ENCODE measurements at regions not wholly inside any gene's neighbourhood (a gene's known extent, or its start where the extent isn't known, plus 50 kb on each side); places are given as distances from the start of the nearest gene placed in this dataset.

DNA sequence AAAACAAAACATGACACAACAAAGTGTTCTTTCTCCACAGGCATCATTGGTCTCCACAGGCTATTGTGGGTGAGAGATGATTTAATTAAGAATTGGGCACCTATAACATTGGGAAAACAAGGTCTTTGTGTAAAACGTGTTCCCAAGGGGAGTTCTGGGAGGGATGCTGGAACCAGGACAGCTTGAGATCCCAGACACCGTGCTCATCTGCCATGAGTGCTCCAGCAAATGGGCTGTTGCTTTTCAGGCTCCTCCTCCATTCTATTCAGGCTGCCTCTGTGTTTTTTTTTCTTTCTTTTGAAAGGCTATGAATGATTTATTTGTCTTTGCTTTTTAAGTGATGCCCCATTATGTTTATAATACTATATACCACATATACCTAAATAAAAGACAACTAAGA lies 122.4 kb downstream of the DACT1 start:
- H3K4me1 ChIP-seq (ENCODE audit: control insufficient read depth in 2 of 2, insufficient read depth in 1 of 2, low read depth in 1 of 2, low read length in 2 of 2), result peaks cover 8 to 18% of the 10 kb centered on the region in 2 donors
- no peak overlapping the region for H3K14ac ChIP-seq (ENCODE audit: low read length)
- H4K91ac ChIP-seq (ENCODE audit: low read depth, low read length, poor library complexity), result no peak overlapping the region
- no peak overlapping the region for H3K18ac ChIP-seq (ENCODE audit: low read length)
- no peak overlapping the region for H2BK120ac ChIP-seq (ENCODE audit: low read depth, low read length)
- no peaks in the 10 kb centered on the region for H3K36me3 ChIP-seq (replicated peaks in 1 of 2; ENCODE audit: control insufficient read depth in 2 of 2, insufficient read depth in 2 of 2, low read length in 2 of 2)
- H2BK15ac ChIP-seq (ENCODE audit: low read length), result no peak overlapping the region
- H4K8ac ChIP-seq (ENCODE audit: low read depth, low read length), result no peak overlapping the region
- H3K27ac ChIP-seq (replicated peaks; ENCODE audit: low read length), result no peak overlapping the region
- H3K4ac ChIP-seq (ENCODE audit: low read length), result no peak overlapping the region
- WGBS, 2 donors (ENCODE audit: extremely low coverage in 2 of 2, insufficient read length in 2 of 2, insufficient replicate concordance in 1 of 2), result no CpG with 5 or more reads among the region's 2 CpGs
- no peak overlapping the region for H3K9ac ChIP-seq (ENCODE audit: low read depth, low read length, poor library complexity)
- no peaks in the 10 kb centered on the region for H3K27me3 ChIP-seq (ENCODE audit: control insufficient read depth in 3 of 3, insufficient read depth in 3 of 3, low read depth in 1 of 3, low read length in 3 of 3)
- no peak overlapping the region for H2AK5ac ChIP-seq (ENCODE audit: low read depth, low read length)
- H3K23ac ChIP-seq (ENCODE audit: low read depth, low read length, poor library complexity), result no peak overlapping the region
- no peak overlapping the region for H3K4me2 ChIP-seq (ENCODE audit: insufficient read depth, low read length, poor library complexity, severe bottlenecking)
- H3K4me3 ChIP-seq (ENCODE audit: low read length in 2 of 2), result no peak overlapping the region
- no peak overlapping the region for H2AFZ ChIP-seq (ENCODE audit: low read length)
- no peak for DNase-seq (ENCODE audit: low spot score)
- H2BK5ac ChIP-seq (ENCODE audit: low read length), result no peak overlapping the region
- H3K9me3 ChIP-seq (replicated peaks in 1 of 2; ENCODE audit: control insufficient read depth in 2 of 2, insufficient read depth in 1 of 2, low read depth in 1 of 2, low read length in 2 of 2), result no peaks in the 10 kb centered on the region
- H2BK12ac ChIP-seq (ENCODE audit: low read length), result no peak overlapping the region
- H3K79me1 ChIP-seq (ENCODE audit: low read depth, low read length), result no peaks in the 10 kb centered on the region

DNA sequence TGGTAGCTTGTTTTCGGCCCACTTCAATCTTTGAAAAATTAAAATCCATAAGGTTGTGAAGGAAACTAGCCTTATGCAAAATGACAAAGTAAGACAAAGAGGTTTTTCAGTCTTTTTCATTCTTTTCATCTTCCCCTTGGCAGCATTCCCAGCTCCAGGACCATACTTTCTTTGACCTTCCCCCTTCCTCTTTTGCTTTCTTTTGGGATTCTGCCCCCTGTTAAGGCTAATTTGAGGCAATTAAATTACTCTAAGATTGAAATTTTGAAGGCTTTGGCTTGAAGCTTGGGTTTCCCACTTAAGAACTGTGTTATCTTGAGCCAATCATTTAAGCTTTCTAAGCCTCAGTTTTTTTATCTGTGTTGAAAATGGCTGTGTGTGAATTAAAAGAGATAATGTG lies 124.9 kb downstream of the DACT1 start:
- Histone ChIP-seq H3K79me1 (ENCODE audit: low read depth, low read length) (no peaks in the 10 kb centered on the region), H3K4me2 (ENCODE audit: insufficient read depth, low read length, poor library complexity, severe bottlenecking) (no peak overlapping the region), H3K4ac (ENCODE audit: low read length) (no peak overlapping the region), H3K27ac (replicated peaks; ENCODE audit: low read length) (no peak overlapping the region), H3K14ac (ENCODE audit: low read length) (no peak overlapping the region), H2BK12ac (ENCODE audit: low read length) (no peak overlapping the region), H3K18ac (ENCODE audit: low read length) (no peak overlapping the region), H2AK5ac (ENCODE audit: low read depth, low read length) (no peak overlapping the region), H3K23ac (ENCODE audit: low read depth, low read length, poor library complexity) (no peak overlapping the region), H3K9ac (ENCODE audit: low read depth, low read length, poor library complexity) (no peak overlapping the region), H4K8ac (ENCODE audit: low read depth, low read length) (no peak overlapping the region), H2AFZ (ENCODE audit: low read length) (no peak overlapping the region), H3K36me3 (replicated peaks in 1 of 2; ENCODE audit: control insufficient read depth in 2 of 2, insufficient read depth in 2 of 2, low read length in 2 of 2) (no peaks in the 10 kb centered on the region), H3K4me1 (ENCODE audit: control insufficient read depth in 2 of 2, insufficient read depth in 1 of 2, low read depth in 1 of 2, low read length in 2 of 2) (peaks cover 3 to 16% of the 10 kb centered on the region in 2 donors), H2BK5ac (ENCODE audit: low read length) (no peak overlapping the region), H3K27me3 (ENCODE audit: control insufficient read depth in 3 of 3, insufficient read depth in 3 of 3, low read depth in 1 of 3, low read length in 3 of 3) (no peaks in the 10 kb centered on the region), H2BK15ac (ENCODE audit: low read length) (no peak overlapping the region), H3K9me3 (replicated peaks in 1 of 2; ENCODE audit: control insufficient read depth in 2 of 2, insufficient read depth in 1 of 2, low read depth in 1 of 2, low read length in 2 of 2) (no peaks in the 10 kb centered on the region), H2BK120ac (ENCODE audit: low read depth, low read length) (no peak overlapping the region), H4K91ac (ENCODE audit: low read depth, low read length, poor library complexity) (no peak overlapping the region), H3K4me3 (ENCODE audit: low read length in 2 of 2) (no peak overlapping the region)
- no peak for DNase-seq (ENCODE audit: low spot score)
- WGBS, 2 donors (ENCODE audit: extremely low coverage in 2 of 2, insufficient read length in 2 of 2, insufficient replicate concordance in 1 of 2), result no CpG with 5 or more reads among the region's 1 CpG

DNA sequence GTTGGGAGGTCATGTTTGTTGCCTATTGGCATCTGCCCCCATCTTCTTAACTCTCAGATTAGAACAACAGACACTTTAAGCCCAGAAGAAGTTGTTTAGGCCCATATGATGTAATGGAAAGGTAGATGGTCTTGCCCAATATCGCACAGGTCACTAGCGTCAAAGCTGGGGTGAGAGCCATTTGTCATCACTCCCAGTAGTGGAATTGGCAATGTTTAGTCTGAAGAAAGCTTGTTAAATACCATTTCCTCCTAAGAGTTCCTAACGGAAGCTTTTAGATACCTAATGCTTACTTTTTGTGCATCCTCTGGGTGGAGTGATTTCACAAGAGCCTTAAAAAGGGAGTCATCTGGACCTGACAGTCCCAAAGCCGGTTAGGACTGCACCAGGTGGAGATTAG lies 125.4 kb downstream of the DACT1 start:
- no peaks in the 10 kb centered on the region for H3K27me3 ChIP-seq (ENCODE audit: control insufficient read depth in 3 of 3, insufficient read depth in 3 of 3, low read depth in 1 of 3, low read length in 3 of 3)

DNA sequence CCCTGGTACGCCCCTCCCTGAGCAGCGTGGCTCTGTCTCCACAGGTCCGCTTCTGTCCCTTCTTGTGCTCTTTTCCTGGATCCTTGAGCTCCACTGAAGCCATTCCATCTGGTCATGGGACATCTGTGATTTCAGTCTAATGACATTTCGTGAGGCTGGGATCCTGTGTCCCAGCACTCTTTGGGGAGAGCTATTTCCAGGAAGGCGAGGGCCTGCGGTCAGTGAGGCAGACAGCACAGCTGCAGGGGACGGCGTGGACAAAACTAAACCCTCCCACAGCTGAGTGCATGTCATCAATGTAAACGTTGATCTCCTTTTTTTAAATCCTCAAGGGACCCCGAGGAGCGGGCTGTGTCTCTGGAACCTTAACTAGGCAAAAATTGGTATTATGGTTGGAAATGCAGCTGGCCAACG lies 127.7 kb downstream of the DACT1 start:
- peaks cover 5 to 18% of the 10 kb centered on the region in 2 donors for H3K4me1 ChIP-seq (ENCODE audit: control insufficient read depth in 2 of 2, insufficient read depth in 1 of 2, low read depth in 1 of 2, low read length in 2 of 2)
- no peak overlapping the region for H3K18ac ChIP-seq (ENCODE audit: low read length)
- H3K4me3 ChIP-seq (ENCODE audit: low read length in 2 of 2), result peak overlapping the region in 1 of 2 donors; percentile 39
- H2BK5ac ChIP-seq (ENCODE audit: low read length), result no peak overlapping the region
- no peaks in the 10 kb centered on the region for H3K79me1 ChIP-seq (ENCODE audit: low read depth, low read length)
- no peaks in the 10 kb centered on the region for H3K36me3 ChIP-seq (replicated peaks in 1 of 2; ENCODE audit: control insufficient read depth in 2 of 2, insufficient read depth in 2 of 2, low read length in 2 of 2)
- no peak overlapping the region for H2BK120ac ChIP-seq (ENCODE audit: low read depth, low read length)
- no CpG with 5 or more reads among the region's 12 CpGs for WGBS, 2 donors (ENCODE audit: extremely low coverage in 2 of 2, insufficient read length in 2 of 2, insufficient replicate concordance in 1 of 2)
- H3K9ac ChIP-seq (ENCODE audit: low read depth, low read length, poor library complexity), result no peak overlapping the region
- H2AK5ac ChIP-seq (ENCODE audit: low read depth, low read length), result no peak overlapping the region
- H4K91ac ChIP-seq (ENCODE audit: low read depth, low read length, poor library complexity), result no peak overlapping the region
- H3K4ac ChIP-seq (ENCODE audit: low read length), result no peak overlapping the region
- no peak overlapping the region for H4K8ac ChIP-seq (ENCODE audit: low read depth, low read length)
- H2BK12ac ChIP-seq (ENCODE audit: low read length), result no peak overlapping the region
- H3K23ac ChIP-seq (ENCODE audit: low read depth, low read length, poor library complexity), result no peak overlapping the region
- H3K9me3 ChIP-seq (replicated peaks in 1 of 2; ENCODE audit: control insufficient read depth in 2 of 2, insufficient read depth in 1 of 2, low read depth in 1 of 2, low read length in 2 of 2), result no peaks in the 10 kb centered on the region
- H2BK15ac ChIP-seq (ENCODE audit: low read length), result no peak overlapping the region
- peak overlapping the region; percentile 83 for H2AFZ ChIP-seq (ENCODE audit: low read length)
- no peaks in the 10 kb centered on the region for H3K27me3 ChIP-seq (ENCODE audit: control insufficient read depth in 3 of 3, insufficient read depth in 3 of 3, low read depth in 1 of 3, low read length in 3 of 3)
- H3K14ac ChIP-seq (ENCODE audit: low read length), result no peak overlapping the region
- no peak overlapping the region for H3K27ac ChIP-seq (replicated peaks; ENCODE audit: low read length)
- no peak for DNase-seq (ENCODE audit: low spot score)
- no peak overlapping the region for H3K4me2 ChIP-seq (ENCODE audit: insufficient read depth, low read length, poor library complexity, severe bottlenecking)

More for the DNA sequence above, 125.4 kb downstream of the DACT1 start:
- H3K9me3 ChIP-seq (replicated peaks in 1 of 2; ENCODE audit: control insufficient read depth in 2 of 2, insufficient read depth in 1 of 2, low read depth in 1 of 2, low read length in 2 of 2), result no peaks in the 10 kb centered on the region
- no peak for DNase-seq (ENCODE audit: low spot score)
- H2BK12ac ChIP-seq (ENCODE audit: low read length), result no peak overlapping the region
- no peak overlapping the region for H2BK120ac ChIP-seq (ENCODE audit: low read depth, low read length)
- no peaks in the 10 kb centered on the region for H3K36me3 ChIP-seq (replicated peaks in 1 of 2; ENCODE audit: control insufficient read depth in 2 of 2, insufficient read depth in 2 of 2, low read length in 2 of 2)
- no peak overlapping the region for H4K91ac ChIP-seq (ENCODE audit: low read depth, low read length, poor library complexity)
- no peak overlapping the region for H3K18ac ChIP-seq (ENCODE audit: low read length)
- no peak overlapping the region for H2BK15ac ChIP-seq (ENCODE audit: low read length)
- no peak overlapping the region for H2AFZ ChIP-seq (ENCODE audit: low read length)
- H3K79me1 ChIP-seq (ENCODE audit: low read depth, low read length), result no peaks in the 10 kb centered on the region
- H2AK5ac ChIP-seq (ENCODE audit: low read depth, low read length), result no peak overlapping the region
- H2BK5ac ChIP-seq (ENCODE audit: low read length), result no peak overlapping the region
- no peak overlapping the region for H3K27ac ChIP-seq (replicated peaks; ENCODE audit: low read length)
- no peak overlapping the region for H3K23ac ChIP-seq (ENCODE audit: low read depth, low read length, poor library complexity)
- H3K4ac ChIP-seq (ENCODE audit: low read length), result no peak overlapping the region
- H3K4me3 ChIP-seq (ENCODE audit: low read length in 2 of 2), result no peak overlapping the region
- WGBS, 2 donors (ENCODE audit: extremely low coverage in 2 of 2, insufficient read length in 2 of 2, insufficient replicate concordance in 1 of 2), result no CpG with 5 or more reads among the region's 4 CpGs
- no peak overlapping the region for H4K8ac ChIP-seq (ENCODE audit: low read depth, low read length)
- no peak overlapping the region for H3K4me2 ChIP-seq (ENCODE audit: insufficient read depth, low read length, poor library complexity, severe bottlenecking)
- peaks cover 3 to 16% of the 10 kb centered on the region in 2 donors for H3K4me1 ChIP-seq (ENCODE audit: control insufficient read depth in 2 of 2, insufficient read depth in 1 of 2, low read depth in 1 of 2, low read length in 2 of 2)
- H3K14ac ChIP-seq (ENCODE audit: low read length), result no peak overlapping the region
- no peak overlapping the region for H3K9ac ChIP-seq (ENCODE audit: low read depth, low read length, poor library complexity)

All from neuronal stem cell (in vitro differentiated cells).